ENCODE measurements at regions not wholly inside any gene's neighbourhood (a gene's known extent, or its start where the extent isn't known, plus 50 kb on each side); places are given as distances from the start of the nearest gene placed in this dataset.

DNA sequence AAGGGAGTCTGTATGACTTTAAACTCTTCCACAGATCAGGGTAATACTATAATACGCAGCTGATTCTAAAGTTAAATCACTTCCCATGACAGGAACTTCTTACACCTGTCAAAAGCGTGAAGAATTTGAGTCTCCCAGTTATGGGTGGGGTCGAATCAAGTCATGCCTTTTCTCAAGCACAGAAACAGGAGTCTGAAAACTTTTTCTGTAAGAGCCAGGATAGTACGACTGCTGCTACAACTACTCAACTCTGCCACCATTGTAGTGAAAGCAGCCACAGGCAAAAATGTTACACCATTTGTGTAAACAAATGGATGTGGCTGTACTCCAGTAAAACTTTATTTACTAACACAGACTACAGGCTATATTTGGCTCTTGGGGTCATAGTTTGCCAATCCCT lies 90.3 kb downstream of the DUSP6 start:
- TF ChIP-seq CTCF (conservative IDR thresholded peaks at IDR 0.05; ENCODE audit: low read length) (no peak), EZH2phosphoT487 (IDR thresholded peaks at IDR 0.05; ENCODE audit: borderline replicate concordance, low read depth, low read length) (no peak)
